Sigmoid colon (tissue), 4 donors: ENCODE measurements at regions not wholly inside any gene's neighbourhood (a gene's known extent, or its start where the extent isn't known, plus 50 kb on each side); places are given as distances from the start of the nearest gene placed in this dataset.

Experiments
- CTCF ChIP-seq, 4 experiments: fragments of 450-650 bp in 3 of 4; fragments of 200-600 bp in 1 of 4; IDR thresholded peaks; one replicate each; pipeline ENCODE4 v1.5.1; 2016 to 2019; ENCODE audit warnings: antibody characterized with exemption in 4 of 4, mild to moderate bottlenecking in 3 of 4, moderate library complexity in 2 of 4
- EP300 ChIP-seq, 4 donors: sonication (generic); formaldehyde crosslinking; IDR thresholded peaks; one replicate each; pipeline ENCODE4 v1.6.1; 2017; ENCODE audit warnings: antibody characterized with exemption in 4 of 4
- POLR2A ChIP-seq, 2 donors: fragments of 450-650 bp; IDR thresholded peaks; one replicate each; pipeline ENCODE4 v1.6.1; 2016; ENCODE audit warnings: antibody characterized with exemption in 2 of 2, mild to moderate bottlenecking in 2 of 2, moderate library complexity in 2 of 2
- POLR2AphosphoS5 ChIP-seq, 4 donors: sonication (generic); formaldehyde crosslinking; IDR thresholded peaks; one replicate each; pipeline ENCODE4 v1.6.1; 2017; ENCODE audit warnings: antibody characterized with exemption in 4 of 4

GRCh38 chr19:30095171-30095570 lies 153.1 kb downstream of the URI1 start:
- no peak for TF ChIP-seq CTCF (IDR thresholded peaks at IDR 0.05)
- TF ChIP-seq EP300 (IDR thresholded peaks at IDR 0.05) = no peak
- TF ChIP-seq POLR2A (IDR thresholded peaks at IDR 0.05) = no peak
- TF ChIP-seq POLR2AphosphoS5 (IDR thresholded peaks at IDR 0.05) = no peak
